HG02798 (cell line): ENCODE measurements at regions not wholly inside any gene's neighbourhood (a gene's known extent, or its start where the extent isn't known, plus 50 kb on each side); places are given as distances from the start of the nearest gene placed in this dataset.

Source experiments
- ATAC-seq: cut with Tn5 transposase; IDR thresholded peaks from one replicate; pipeline ENCODE4 v1.9.1; 2021; ENCODE audit warnings: mild to moderate bottlenecking; ENCODE audit not compliant: unreplicated experiment, poor library complexity

- ATAC-seq, result no peak
These were observed 504.5 kb downstream of the TBC1D4 start for GRCh38 chr13:74977498-74977897.

GRCh38 chr13:74975111-74975510 is 506.9 kb downstream of the TBC1D4 start:
- ATAC-seq, result no peak

- no peak for ATAC-seq
These were observed 507.8 kb downstream of the TBC1D4 start for GRCh38 chr13:74973935-74974879.

- ATAC-seq, result no peak
These were observed 512.5 kb downstream of the TBC1D4 start for GRCh38 chr13:74969419-74969818.

- no peak for ATAC-seq
These were observed 515.0 kb downstream of the TBC1D4 start for GRCh38 chr13:74966814-74967424.

GRCh38 chr13:74966275-74966674 is 515.7 kb downstream of the TBC1D4 start:
- no peak for ATAC-seq

GRCh38 chr13:74945637-74946036 is 536.3 kb downstream of the TBC1D4 start:
- no peak for ATAC-seq

- no peak for ATAC-seq
These were observed 550.1 kb downstream of the TBC1D4 start for GRCh38 chr13:74931698-74932433.

GRCh38 chr13:74930402-74931165 is 551.4 kb downstream of the TBC1D4 start:
- ATAC-seq, result no peak

- ATAC-seq, result no peak
These were observed 552.5 kb downstream of the TBC1D4 start for GRCh38 chr13:74929436-74929835.

- no peak for ATAC-seq
These were observed 554.1 kb downstream of the TBC1D4 start for GRCh38 chr13:74927823-74928222.

- ATAC-seq, result no peak
These were observed 559.0 kb downstream of the TBC1D4 start for GRCh38 chr13:74922963-74923362.

GRCh38 chr13:74921326-74921725 is 560.6 kb downstream of the TBC1D4 start:
- ATAC-seq, result no peak

- no peak for ATAC-seq
These were observed 561.0 kb downstream of the TBC1D4 start for GRCh38 chr13:74920920-74921319.

- no peak for ATAC-seq
These were observed 561.6 kb downstream of the TBC1D4 start for GRCh38 chr13:74920361-74920760.

- no peak for ATAC-seq
These were observed 562.1 kb downstream of the TBC1D4 start for GRCh38 chr13:74919914-74920313.

- ATAC-seq, result no peak
These were observed 569.1 kb downstream of the TBC1D4 start for GRCh38 chr13:74912898-74913297.

- ATAC-seq, result no peak
These were observed 571.6 kb downstream of the TBC1D4 start for GRCh38 chr13:74910415-74910814.

GRCh38 chr13:74907788-74908187 is 574.2 kb downstream of the TBC1D4 start:
- no peak for ATAC-seq

- ATAC-seq, result no peak
These were observed 577.4 kb downstream of the TBC1D4 start for GRCh38 chr13:74904556-74904955.
